NCI-H82 (cell line): ENCODE measurements at regions not wholly inside any gene's neighbourhood (a gene's known extent, or its start where the extent isn't known, plus 50 kb on each side); places are given as distances from the start of the nearest gene placed in this dataset.
"Not testable (repeated sequence)": the region's sequence is repeated elsewhere in the genome, so short reads cannot be mapped to it uniquely, and the experiment has no call there.

Experiments
- DNase-seq: peaks from one replicate; lab custom pipeline; 2025; lab: John Stamatoyannopoulos, UW

DNA sequence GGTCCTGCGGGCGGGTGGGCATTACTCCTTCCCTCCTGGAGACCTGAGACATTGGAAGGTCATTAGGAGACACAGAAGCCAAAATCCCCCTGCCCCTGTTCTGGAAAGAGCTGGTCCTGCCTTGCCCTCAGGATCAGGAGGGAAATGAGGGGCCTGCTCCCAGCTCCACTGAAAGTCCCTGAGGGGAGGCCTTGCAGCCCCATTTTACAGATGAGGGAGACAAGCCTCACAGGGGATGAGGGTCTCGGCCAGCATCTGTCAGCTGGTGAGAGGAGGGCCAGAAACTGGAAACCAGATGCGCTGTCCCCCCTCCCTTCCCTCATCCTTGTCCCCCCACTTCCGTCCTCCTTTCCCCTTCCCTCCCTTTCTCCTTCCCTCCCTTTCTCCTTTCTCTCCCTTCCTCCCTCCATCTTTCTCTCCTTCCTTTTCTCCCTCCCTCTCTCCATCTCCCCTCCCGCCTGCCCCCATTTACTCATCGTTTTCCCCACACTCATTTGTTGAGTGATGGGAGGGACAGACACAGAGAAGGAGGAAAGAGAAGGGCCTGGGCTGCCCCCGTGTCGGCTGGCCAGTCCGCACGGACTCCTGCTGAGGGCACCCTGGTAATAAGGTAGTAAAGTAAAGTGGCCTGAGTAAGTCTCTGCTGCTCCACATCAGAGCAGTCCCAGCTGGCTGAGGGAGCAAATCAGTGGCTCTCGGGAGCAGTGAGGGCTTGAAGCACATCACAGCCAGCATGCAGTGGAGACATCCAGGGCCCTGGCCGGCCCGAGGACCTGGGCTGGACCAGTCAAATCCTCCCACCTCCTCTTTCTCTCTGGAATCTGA is 112.4 kb upstream of the ALDH1A3 start:
- peak; percentile 56 for DNase-seq

DNA sequence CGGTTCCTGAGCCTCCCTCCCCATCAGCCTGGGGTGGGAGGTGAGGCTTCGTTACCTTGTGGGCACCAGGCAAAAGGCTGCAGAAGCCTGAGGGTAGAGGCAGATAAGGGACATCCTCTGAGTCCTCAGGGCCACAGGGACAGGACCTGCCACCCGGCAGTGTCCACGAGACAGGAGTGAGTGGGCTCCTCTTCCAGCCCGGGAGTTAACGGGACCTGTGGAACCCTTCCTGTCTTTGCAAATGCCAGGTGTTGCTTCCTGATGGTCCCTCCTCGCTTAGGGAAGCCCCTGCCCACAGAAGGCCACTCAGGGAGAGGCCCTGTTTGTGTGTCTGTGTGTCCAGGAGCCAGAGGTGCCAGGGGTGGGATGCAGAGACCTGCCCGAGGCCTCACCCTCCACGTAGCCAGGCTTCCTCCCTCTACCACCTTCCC is 111.1 kb upstream of the ALDH1A3 start:
- no peak for DNase-seq

DNA sequence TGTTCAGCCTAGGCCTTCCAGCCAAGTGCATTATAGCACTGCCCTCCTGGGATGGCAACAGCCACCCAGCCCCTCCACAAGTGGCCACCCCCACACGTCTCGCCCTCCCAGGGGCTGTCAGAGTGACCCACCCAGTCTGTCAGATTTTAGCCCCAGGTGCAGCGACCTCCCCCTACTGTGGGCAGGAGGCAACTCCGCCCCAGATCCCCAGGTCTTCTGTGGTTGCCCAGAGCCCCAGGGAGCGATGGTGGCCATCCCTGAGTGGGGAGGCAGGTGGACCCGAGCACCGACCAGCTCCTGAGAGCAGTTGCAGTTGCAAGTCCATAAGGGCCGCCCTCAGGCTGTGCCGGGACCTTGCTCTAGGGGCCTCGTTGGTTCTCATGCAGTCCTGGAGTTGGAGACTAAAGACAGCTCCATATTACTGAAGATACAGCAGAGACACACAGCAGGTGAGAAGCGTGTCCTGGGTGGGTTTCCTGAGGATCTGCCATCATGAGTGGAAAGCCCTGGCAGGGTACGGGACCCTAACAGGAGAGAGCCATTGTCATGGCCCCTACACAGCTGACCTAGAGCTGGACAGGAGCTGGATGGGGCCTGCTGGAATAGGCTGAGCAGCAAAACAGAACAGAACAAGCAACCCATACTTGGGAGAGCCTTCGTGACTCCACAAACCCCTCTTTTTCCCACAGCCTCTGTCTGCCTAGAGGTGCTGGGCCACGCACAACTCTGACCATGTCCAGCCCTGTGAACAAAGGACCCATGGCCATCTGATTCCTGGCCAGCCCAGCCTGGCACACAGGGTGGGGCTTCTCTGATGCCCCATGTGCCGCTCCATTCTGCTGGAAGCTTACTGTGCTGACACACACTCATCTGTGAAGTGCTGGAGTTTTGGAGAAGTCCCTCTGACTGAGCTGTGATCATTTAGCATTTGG is 110.3 kb upstream of the ALDH1A3 start:
- no peak for DNase-seq

DNA sequence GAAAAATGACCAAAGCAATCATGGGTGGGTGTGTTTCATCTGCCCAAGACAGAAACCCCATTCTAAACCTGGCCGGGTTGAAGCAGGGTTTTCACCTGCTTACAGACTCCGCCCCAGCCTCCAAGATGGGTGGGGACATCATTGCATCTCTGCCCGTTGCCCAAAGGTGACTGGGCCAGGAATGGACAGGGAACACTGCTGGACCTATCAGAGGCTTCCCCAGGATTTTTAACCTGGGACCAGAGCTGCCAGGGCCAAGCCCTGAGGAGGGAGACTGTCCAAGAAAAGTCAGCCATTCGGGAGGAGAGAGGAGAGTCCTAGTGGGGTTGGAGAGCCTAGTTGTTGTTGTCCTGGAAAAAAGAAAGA is 109.7 kb upstream of the ALDH1A3 start:
- DNase-seq, result no peak

- no peak for DNase-seq
These were observed 108.7 kb upstream of the ALDH1A3 start for GRCh38 chr15:100770661-100771584.

- DNase-seq, result peak; percentile 59
These were observed 107.9 kb upstream of the ALDH1A3 start for GRCh38 chr15:100771746-100772145.

GRCh38 chr15:100772478-100772877 is 107.2 kb upstream of the ALDH1A3 start:
- DNase-seq, result peak; percentile 88

DNA sequence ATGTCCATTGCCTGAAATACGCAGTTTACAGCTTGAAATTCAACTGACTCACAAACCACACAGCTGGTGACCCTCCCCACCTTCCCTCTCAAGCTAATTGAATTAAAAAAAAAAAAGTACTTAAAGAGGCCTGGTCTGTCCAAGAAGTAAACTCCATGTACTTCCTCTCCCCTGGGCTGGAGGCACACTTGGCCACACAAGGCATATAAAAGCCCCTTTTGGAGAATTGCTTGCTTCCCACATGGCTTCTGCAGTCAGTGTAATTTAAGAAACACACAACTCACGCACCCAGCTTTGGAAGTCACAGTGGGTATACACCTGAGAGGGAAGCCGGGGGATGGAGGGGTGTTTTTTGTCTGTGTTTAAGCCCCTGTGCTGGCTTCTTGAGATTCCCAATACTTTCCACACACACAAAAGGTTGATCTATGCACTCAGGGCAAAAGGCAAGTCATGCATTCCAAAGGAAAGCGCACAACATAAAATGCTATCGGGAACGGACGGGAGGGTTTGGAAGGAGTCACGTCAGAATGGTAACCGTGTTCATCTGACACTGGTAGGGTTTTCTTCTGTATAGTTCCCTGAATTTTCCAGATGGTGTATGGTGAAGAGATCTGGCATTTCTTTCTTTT is 106.6 kb upstream of the ALDH1A3 start:
- peak; percentile 88 for DNase-seq

DNA sequence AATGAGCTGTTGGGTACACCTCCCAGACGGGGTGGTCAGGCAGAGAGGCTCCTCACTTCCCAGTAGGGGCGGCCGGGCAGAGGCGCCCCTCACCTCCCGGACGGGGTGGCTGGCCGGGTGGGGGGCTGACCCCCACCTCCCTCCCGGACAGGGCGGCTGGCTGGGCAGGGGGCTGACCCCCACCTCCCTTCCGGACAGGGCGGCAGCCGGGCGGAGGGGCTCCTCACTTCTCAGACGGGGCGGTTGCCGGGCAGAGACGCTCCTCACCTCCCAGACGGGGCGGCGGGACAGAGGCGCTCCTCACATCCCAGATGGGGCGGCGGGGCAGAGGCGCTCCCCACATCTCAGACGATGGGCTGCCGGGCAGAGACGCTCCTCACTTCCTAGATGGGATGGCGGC is 105.6 kb upstream of the ALDH1A3 start:
- DNase-seq, result not testable (repeated sequence)

GRCh38 chr15:100775581-100776185 is 103.9 kb upstream of the ALDH1A3 start:
- DNase-seq, result no peak

DNA sequence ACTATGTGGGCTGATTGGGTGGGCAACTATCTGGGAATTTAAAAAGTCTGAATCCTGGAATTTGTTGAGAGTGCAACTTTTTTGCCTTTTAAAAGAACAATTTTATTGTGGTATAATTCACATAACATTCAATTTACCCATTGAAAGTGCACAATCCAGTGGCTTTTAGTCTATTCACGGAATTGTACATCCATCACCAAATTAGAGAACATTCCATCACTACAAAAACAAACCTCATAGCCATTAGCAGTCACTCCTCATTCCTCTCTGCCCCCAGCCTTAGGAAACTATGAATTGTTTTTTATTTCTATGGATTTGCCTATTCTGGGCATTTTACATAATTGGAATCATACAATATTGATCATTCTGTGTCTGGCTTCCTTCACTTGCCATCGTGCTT is 101.8 kb upstream of the ALDH1A3 start:
- DNase-seq, result no peak

DNA sequence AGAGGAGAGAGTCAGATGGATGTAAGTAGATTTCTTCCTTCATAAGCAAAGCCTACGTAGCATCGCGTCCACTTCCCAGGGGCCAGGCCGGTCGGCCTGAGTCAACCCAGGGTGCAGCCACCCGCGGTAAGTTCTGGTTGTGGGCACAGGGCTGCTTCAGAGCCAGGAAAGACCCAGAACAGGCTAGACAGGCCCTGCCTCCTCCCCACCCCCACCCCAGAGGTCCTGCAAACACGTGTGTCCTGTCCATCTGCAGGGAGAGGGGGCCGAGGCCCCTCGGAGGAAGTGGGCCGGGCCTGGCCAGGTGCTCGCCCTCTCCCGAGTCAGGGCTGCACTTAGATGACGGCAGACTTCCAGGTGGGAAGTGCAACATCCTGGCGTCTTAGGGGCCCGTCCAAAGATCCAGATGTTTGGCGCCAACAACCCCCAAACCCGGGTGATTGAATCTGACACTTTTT is 100.8 kb upstream of the ALDH1A3 start:
- no peak for DNase-seq

DNA sequence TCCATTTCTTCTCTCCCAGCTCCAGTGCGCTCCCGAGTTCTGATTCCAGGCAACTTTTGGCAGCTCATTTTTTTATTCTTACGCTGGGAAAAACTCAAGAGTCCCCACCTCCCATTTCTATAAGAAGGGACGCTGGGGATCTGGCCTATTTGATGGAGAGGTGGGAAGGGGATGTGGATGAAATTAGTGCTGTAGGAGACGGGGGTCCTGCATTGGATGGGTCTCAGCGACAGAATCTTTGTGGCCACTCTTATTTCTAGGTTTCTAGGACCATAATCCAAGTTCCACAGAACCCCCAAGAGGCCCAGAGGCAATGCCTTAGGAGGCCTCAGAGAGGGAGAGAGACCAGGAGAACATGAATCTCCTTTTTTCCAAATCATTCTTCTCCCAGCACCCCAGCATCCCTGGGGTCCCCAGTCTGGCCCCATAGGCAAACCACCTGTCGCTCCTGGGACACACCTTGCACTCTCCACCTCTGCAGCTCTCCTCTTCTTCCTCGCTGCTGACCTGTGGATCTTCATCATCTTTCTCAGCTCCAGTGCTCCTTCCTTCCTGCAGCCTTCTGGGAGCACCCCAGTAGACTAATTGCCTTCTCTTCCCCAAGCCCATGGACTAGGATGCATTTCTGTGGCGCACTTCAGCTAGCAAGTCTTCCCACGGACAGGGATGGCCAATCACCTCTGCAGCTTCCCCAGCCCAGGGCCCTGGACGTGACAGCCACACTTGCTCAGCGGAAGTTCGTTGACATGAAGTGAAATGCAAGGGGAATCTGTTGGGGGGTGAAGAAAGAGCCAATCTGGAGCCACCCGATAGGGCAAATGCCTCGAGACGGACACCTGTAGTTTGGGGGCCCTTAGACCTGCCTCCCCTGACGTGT is 100.1 kb upstream of the ALDH1A3 start:
- DNase-seq, result no peak

DNA sequence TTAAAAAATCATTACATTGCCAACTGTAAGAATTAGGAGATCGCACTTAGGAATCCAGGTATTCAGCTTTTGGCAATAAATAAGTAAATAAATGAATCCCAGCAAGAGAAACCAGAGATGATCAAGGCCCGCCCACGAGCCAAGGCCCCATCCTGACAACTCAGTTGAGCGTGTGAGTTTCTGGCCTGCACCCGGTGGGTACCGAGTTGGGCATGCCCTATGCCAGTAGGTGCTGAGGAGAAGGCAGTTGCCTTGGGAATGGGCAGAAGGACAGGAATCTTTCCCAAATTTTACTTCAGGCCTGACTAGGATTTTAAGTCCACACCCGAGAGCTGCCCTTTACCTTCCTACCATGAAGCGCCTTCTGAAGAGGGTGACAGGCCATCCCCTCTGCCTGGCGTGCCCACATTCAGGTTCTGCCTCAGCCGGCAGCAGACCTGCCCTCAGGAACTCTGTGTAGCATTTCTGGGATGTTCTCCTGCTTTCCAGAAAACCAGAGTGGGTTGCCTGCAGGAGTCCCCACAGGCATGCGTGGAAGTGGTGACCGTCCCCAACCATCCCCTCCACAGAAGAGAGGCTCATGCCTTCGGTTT is 99.3 kb upstream of the ALDH1A3 start:
- DNase-seq, result no peak

- DNase-seq, result no peak
These were observed 98.3 kb upstream of the ALDH1A3 start for GRCh38 chr15:100781061-100781960.

- no peak for DNase-seq
These were observed 97.6 kb upstream of the ALDH1A3 start for GRCh38 chr15:100781961-100782530.

- DNase-seq, result no peak
These were observed 96.3 kb upstream of the ALDH1A3 start for GRCh38 chr15:100783291-100783690.
